ENCODE measurements at regions not wholly inside any gene's neighbourhood (a gene's known extent, or its start where the extent isn't known, plus 50 kb on each side); places are given as distances from the start of the nearest gene placed in this dataset.

- no peaks in the 10 kb centered on the region for H3K27me3 Mint-ChIP-seq (ENCODE audit: insufficient read depth, unreplicated experiment)
- intact Hi-C loops (cut with micrococcal nuclease; ENCODE audit: unreplicated experiment): no loop called here
- peaks cover 21% of the 10 kb centered on the region for H3K9me3 Mint-ChIP-seq (ENCODE audit: unreplicated experiment)
- no peak for TF ChIP-seq CTCF (IDR thresholded peaks at IDR 0.05; ENCODE audit: insufficient read depth in 1 of 2, low read depth in 1 of 2, low read length in 1 of 2, severe bottlenecking in 1 of 2, unreplicated experiment in 1 of 2)
- no peak for DNase-seq
- H3K27ac Mint-ChIP-seq (ENCODE audit: unreplicated experiment): no peak overlapping the region
- Histone ChIP-seq H3K4me3 (ENCODE audit: low read depth, low read length) (no peak overlapping the region), H3K4me1 (no peaks in the 10 kb centered on the region), H3K9me3 (no peaks in the 10 kb centered on the region), H3K27me3 (replicated peaks; ENCODE audit: control insufficient read depth, insufficient read depth, low read length) (no peaks in the 10 kb centered on the region), H3K36me3 (ENCODE audit: control insufficient read depth, insufficient read depth, low read length) (no peaks in the 10 kb centered on the region)
- no peak overlapping the region for H3K4me3 Mint-ChIP-seq (ENCODE audit: unreplicated experiment)
- no peaks in the 10 kb centered on the region for H3K36me3 Mint-ChIP-seq (ENCODE audit: insufficient read depth, unreplicated experiment)
- BruUV-seq (replicated peaks): no TSS peak
- H3K4me1 Mint-ChIP-seq (ENCODE audit: low read depth, unreplicated experiment): no peaks in the 10 kb centered on the region
- ChIA-PET POLR2A (no interaction called here), CTCF (no interaction called here)
Measured at GRCh38 chr9:106704056-106704615, 158.8 kb upstream of the ZNF462 start.

- no peak for TF ChIP-seq CTCF (IDR thresholded peaks at IDR 0.05; ENCODE audit: insufficient read depth in 1 of 2, low read depth in 1 of 2, low read length in 1 of 2, severe bottlenecking in 1 of 2, unreplicated experiment in 1 of 2)
- Mint-ChIP-seq H3K27me3 (ENCODE audit: insufficient read depth, unreplicated experiment) (no peaks in the 10 kb centered on the region), H3K27ac (ENCODE audit: unreplicated experiment) (no peak overlapping the region), H3K9me3 (ENCODE audit: unreplicated experiment) (peaks cover 21% of the 10 kb centered on the region), H3K4me3 (ENCODE audit: unreplicated experiment) (no peak overlapping the region), H3K4me1 (ENCODE audit: low read depth, unreplicated experiment) (no peaks in the 10 kb centered on the region), H3K36me3 (ENCODE audit: insufficient read depth, unreplicated experiment) (no peaks in the 10 kb centered on the region)
- DNase-seq: no peak
- no peak overlapping the region for H3K4me3 ChIP-seq (ENCODE audit: low read depth, low read length)
- no peaks in the 10 kb centered on the region for H3K4me1 ChIP-seq
- CTCF ChIA-PET: no interaction called here
- intact Hi-C loops (cut with micrococcal nuclease; ENCODE audit: unreplicated experiment): no loop called here
- no peaks in the 10 kb centered on the region for H3K27me3 ChIP-seq (replicated peaks; ENCODE audit: control insufficient read depth, insufficient read depth, low read length)
- no peaks in the 10 kb centered on the region for H3K36me3 ChIP-seq (ENCODE audit: control insufficient read depth, insufficient read depth, low read length)
- POLR2A ChIA-PET: no interaction called here
- no peaks in the 10 kb centered on the region for H3K9me3 ChIP-seq
- no TSS peak for BruUV-seq (replicated peaks)
Measured at GRCh38 chr9:106707291-106707690, 155.7 kb upstream of the ZNF462 start.

GRCh38 chr9:106707738-106708474 is 155.1 kb upstream of the ZNF462 start:
- H3K4me3 ChIP-seq (ENCODE audit: low read depth, low read length): no peak overlapping the region

More at GRCh38 chr9:106707738-106708474, 155.1 kb upstream of the ZNF462 start:
- POLR2A ChIA-PET: no interaction called here
- intact Hi-C loops (cut with micrococcal nuclease; ENCODE audit: unreplicated experiment): no loop called here
- H3K36me3 ChIP-seq (ENCODE audit: control insufficient read depth, insufficient read depth, low read length): no peaks in the 10 kb centered on the region
- Mint-ChIP-seq H3K4me3 (ENCODE audit: unreplicated experiment) (no peak overlapping the region), H3K27ac (ENCODE audit: unreplicated experiment) (no peak overlapping the region), H3K9me3 (ENCODE audit: unreplicated experiment) (peaks cover 15% of the 10 kb centered on the region), H3K4me1 (ENCODE audit: low read depth, unreplicated experiment) (no peaks in the 10 kb centered on the region), H3K36me3 (ENCODE audit: insufficient read depth, unreplicated experiment) (no peaks in the 10 kb centered on the region), H3K27me3 (ENCODE audit: insufficient read depth, unreplicated experiment) (no peaks in the 10 kb centered on the region)
- no peaks in the 10 kb centered on the region for H3K4me1 ChIP-seq
- DNase-seq: no peak
- no peaks in the 10 kb centered on the region for H3K9me3 ChIP-seq
- no TSS peak for BruUV-seq (replicated peaks)
- H3K27me3 ChIP-seq (replicated peaks; ENCODE audit: control insufficient read depth, insufficient read depth, low read length): no peaks in the 10 kb centered on the region
- no peak for TF ChIP-seq CTCF (IDR thresholded peaks at IDR 0.05; ENCODE audit: insufficient read depth in 1 of 2, low read depth in 1 of 2, low read length in 1 of 2, severe bottlenecking in 1 of 2, unreplicated experiment in 1 of 2)
- CTCF ChIA-PET: no interaction called here
